H9 (cell line): ENCODE measurements at regions not wholly inside any gene's neighbourhood (a gene's known extent, or its start where the extent isn't known, plus 50 kb on each side); places are given as distances from the start of the nearest gene placed in this dataset.

Source experiments
- DNase-seq: peaks from one replicate; pipeline ENCODE4 v3.0.0-alpha.2; 2017
- H2AFZ ChIP-seq: one replicate; pipeline ENCODE4 v1.6.1; 2013; ENCODE audit warnings: mild to moderate bottlenecking, low read length, control low read depth, moderate library complexity
- H2AK5ac ChIP-seq: 2 replicates; pipeline ENCODE4 v1.6.1; 2013; ENCODE audit warnings: low read length, control low read depth, mixed read lengths; ENCODE audit not compliant: insufficient read length
- H2BK120ac ChIP-seq: one replicate; pipeline ENCODE4 v1.6.1; 2013; ENCODE audit warnings: low read depth, mild to moderate bottlenecking, low read length, control low read depth, inconsistent platforms; ENCODE audit not compliant: poor library complexity, severe bottlenecking
- H2BK12ac ChIP-seq: 2 replicates; pipeline ENCODE4 v1.6.1; 2013; ENCODE audit warnings: low read length, control low read depth, mixed read lengths, low read depth; ENCODE audit not compliant: insufficient read length
- H2BK15ac ChIP-seq: 2 replicates; pipeline ENCODE4 v1.6.1; 2013; ENCODE audit warnings: low read depth, low read length, control low read depth
- H2BK20ac ChIP-seq: one replicate; pipeline ENCODE4 v1.6.1; 2013; ENCODE audit warnings: low read depth, mild to moderate bottlenecking, low read length, control low read depth, inconsistent platforms; ENCODE audit not compliant: poor library complexity, severe bottlenecking
- H2BK5ac ChIP-seq: 2 replicates; pipeline ENCODE4 v1.6.1; 2013; ENCODE audit warnings: low read length, control low read depth, mixed read lengths; ENCODE audit not compliant: insufficient read length
- H3K14ac ChIP-seq: 2 replicates; pipeline ENCODE4 v1.6.1; 2013; ENCODE audit warnings: low read length, control low read depth; ENCODE audit not compliant: insufficient read depth
- H3K18ac ChIP-seq: 2 replicates; pipeline ENCODE4 v1.6.1; 2013; ENCODE audit warnings: low read depth, mild to moderate bottlenecking, mixed read lengths, low read length, control low read depth; ENCODE audit not compliant: insufficient read length
- H3K23ac ChIP-seq: 2 replicates; pipeline ENCODE4 v1.6.1; 2013; ENCODE audit warnings: low read length, control low read depth, mixed read lengths, low read depth; ENCODE audit not compliant: insufficient read length
- H3K23me2 ChIP-seq: 2 replicates; pipeline ENCODE4 v1.6.1; 2013; ENCODE audit warnings: low read depth, mild to moderate bottlenecking, mixed read lengths, low read length, control low read depth; ENCODE audit not compliant: insufficient read length, poor library complexity, severe bottlenecking
- H3K27ac ChIP-seq: 2 replicates; pipeline ENCODE4 v1.5.1; 2013; ENCODE audit warnings: low read length, control low read depth, mixed read lengths, low read depth; ENCODE audit not compliant: insufficient read length
- H3K27me3 ChIP-seq: 2 replicates; pipeline ENCODE4 v1.6.1; 2013; ENCODE audit warnings: low read length, control low read depth, inconsistent platforms; ENCODE audit not compliant: insufficient read depth
- H3K4ac ChIP-seq: 2 replicates; pipeline ENCODE4 v1.6.1; 2013; ENCODE audit warnings: low read depth, mild to moderate bottlenecking, control low read depth, inconsistent platforms, low read length, moderate library complexity
- H3K4me1 ChIP-seq: 2 replicates; pipeline ENCODE4 v1.6.1; 2013; ENCODE audit warnings: low read length, control low read depth, inconsistent platforms; ENCODE audit not compliant: insufficient read depth
- H3K4me2 ChIP-seq: 2 replicates; pipeline ENCODE4 v1.6.1; 2013; ENCODE audit warnings: low read length, control low read depth, mixed read lengths; ENCODE audit not compliant: insufficient read length, insufficient read depth
- H3K56ac ChIP-seq: 2 replicates; pipeline ENCODE4 v1.6.1; 2013; ENCODE audit warnings: low read depth, mild to moderate bottlenecking, mixed read lengths, low read length, control low read depth; ENCODE audit not compliant: insufficient read length
- H3K79me1 ChIP-seq: 2 replicates; pipeline ENCODE4 v1.6.1; 2013; ENCODE audit warnings: low read depth, mild to moderate bottlenecking, moderate library complexity, low read length, control low read depth, inconsistent platforms; ENCODE audit not compliant: insufficient read depth, poor library complexity, severe bottlenecking
- H3K79me2 ChIP-seq: 2 replicates; pipeline ENCODE4 v1.6.1; 2013; ENCODE audit warnings: low read length, control low read depth, inconsistent platforms; ENCODE audit not compliant: insufficient read depth
- H3K9ac ChIP-seq: 2 replicates; pipeline ENCODE4 v1.6.1; 2013; ENCODE audit warnings: low read length, control low read depth, mixed read lengths; ENCODE audit not compliant: insufficient read length; ENCODE audit errors: extremely low read depth
- H3K9me3 ChIP-seq: one replicate; pipeline ENCODE4 v1.6.1; 2013; ENCODE audit warnings: low read depth, low read length, inconsistent platforms; ENCODE audit not compliant: control insufficient read depth
- H3T11ph ChIP-seq: one replicate; pipeline ENCODE4 v1.6.1; 2013; ENCODE audit warnings: mild to moderate bottlenecking, low read length, control low read depth, inconsistent platforms
- H4K20me1 ChIP-seq: one replicate; pipeline ENCODE4 v1.6.1; 2013; ENCODE audit not compliant: control insufficient read depth, insufficient read length, insufficient read depth
- H4K5ac ChIP-seq: 2 replicates; pipeline ENCODE4 v1.6.1; 2013; ENCODE audit warnings: low read depth, mild to moderate bottlenecking, mixed read lengths, low read length, control low read depth; ENCODE audit not compliant: insufficient read length
- H4K8ac ChIP-seq: replicated peaks from 2 replicates; pipeline ENCODE4 v1.6.1; 2013; ENCODE audit warnings: low read length, control low read depth, mixed read lengths, low read depth; ENCODE audit not compliant: insufficient read length
- H4K91ac ChIP-seq: 2 replicates; pipeline ENCODE4 v1.6.1; 2013; ENCODE audit warnings: low read depth, mild to moderate bottlenecking, moderate library complexity, mixed read lengths, low read length, control low read depth; ENCODE audit not compliant: insufficient read length
- H3K27ac Mint-ChIP-seq, 3 experiments: 2 replicates in 2 of 3; 3 replicates in 1 of 3; pipeline ENCODE4 v1.8.0; 2020 to 2021; ENCODE audit warnings: mixed read lengths in 3 of 3, mild to moderate bottlenecking in 1 of 3, moderate library complexity in 1 of 3
- H3K27me3 Mint-ChIP-seq: 2 replicates; pipeline ENCODE4 v1.8.0; 2021; ENCODE audit warnings: low read depth, mild to moderate bottlenecking, moderate library complexity, mixed read lengths
- H3K36me3 Mint-ChIP-seq, 3 experiments: 2 replicates in 2 of 3; 3 replicates in 1 of 3; pipeline ENCODE4 v1.8.0; 2020 to 2021; ENCODE audit warnings: low read depth in 3 of 3, mixed read lengths in 3 of 3; ENCODE audit not compliant: insufficient read depth in 1 of 3
- H3K4me1 Mint-ChIP-seq, 2 experiments: 2 replicates each; pipeline ENCODE4 v1.8.0; 2020; ENCODE audit warnings: mixed read lengths in 2 of 2
- H3K4me3 Mint-ChIP-seq, 2 experiments: 2 replicates in 1 of 2; 3 replicates in 1 of 2; pipeline ENCODE4 v1.8.0; 2020 to 2021; ENCODE audit warnings: mild to moderate bottlenecking in 2 of 2, mixed read lengths in 2 of 2, moderate library complexity in 1 of 2
- H3K9me3 Mint-ChIP-seq, 2 experiments: 2 replicates in 1 of 2; 3 replicates in 1 of 2; pipeline ENCODE4 v1.8.0; 2020; ENCODE audit warnings: mild to moderate bottlenecking in 2 of 2, mixed read lengths in 2 of 2, moderate library complexity in 1 of 2
- WGBS: extraction: QIAGEN DNeasy Blood & Tissue Kit; methylation state at CpG from one replicate; pipeline ENCODE4 v1.1.7; 2013; ENCODE audit warnings: missing lambda C conversion rate, low lambda C conversion rate, mixed read lengths; ENCODE audit not compliant: insufficient read length; ENCODE audit errors: extremely low coverage; 5-methylcytosine and 5-hydroxymethylcytosine counted together
- TF ChIP-seq, protein P1 (sequence below): fragments of 200-600 bp; sonication (generic); conservative IDR thresholded peaks from 3 replicates; pipeline ENCODE4 v1.8.0; 2021; ENCODE audit warnings: antibody characterized with exemption, mild to moderate bottlenecking

DNA sequence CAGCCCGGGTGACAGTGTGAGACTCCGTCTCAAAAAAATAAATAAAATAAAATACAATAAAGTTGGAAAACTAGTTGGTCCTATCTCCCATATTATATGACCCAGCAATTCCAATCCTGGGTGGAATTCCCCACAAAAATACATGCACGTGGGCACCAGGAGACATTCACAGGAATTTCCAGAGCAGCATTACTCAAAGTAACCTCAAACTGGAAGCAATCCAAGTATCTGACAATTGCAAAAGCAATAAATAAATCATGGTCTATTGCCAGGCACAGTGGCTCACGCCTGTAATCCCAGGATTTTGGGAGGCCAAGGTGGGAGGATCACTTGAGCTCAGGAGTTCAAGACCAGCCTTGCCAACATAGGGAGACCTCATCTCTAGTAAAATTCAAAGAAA, 101.2 kb upstream of the MAP4K4 start:
- Histone ChIP-seq H4K20me1 (no peaks in the 10 kb centered on the region), H3K23me2 (no peaks in the 10 kb centered on the region), H2BK5ac (no peak overlapping the region), H2AFZ (no peak overlapping the region), H3K4me2 (no peak overlapping the region), H3K79me2 (no peaks in the 10 kb centered on the region), H3K18ac (no peak overlapping the region), H3K23ac (no peak overlapping the region), H2AK5ac (no peak overlapping the region), H3K4ac (no peak overlapping the region), H3K4me1 (no peaks in the 10 kb centered on the region), H2BK120ac (no peak overlapping the region), H2BK20ac (no peak overlapping the region), H3K14ac (no peak overlapping the region), H4K5ac (no peak overlapping the region), H3K56ac (no peak overlapping the region), H3T11ph (no peak overlapping the region), H2BK12ac (no peak overlapping the region), H4K8ac (no peak overlapping the region), H2BK15ac (no peak overlapping the region), H3K27ac (no peak overlapping the region), H3K79me1 (no peaks in the 10 kb centered on the region), H3K9me3 (no peaks in the 10 kb centered on the region), H4K91ac (no peak overlapping the region), H3K27me3 (no peaks in the 10 kb centered on the region), H3K9ac (no peak overlapping the region)
- H3K9me3 Mint-ChIP-seq, result peaks cover 0 to 4% of the 10 kb centered on the region in 2 experiments; a peak in 1 of 5 replicates
- H3K4me1 Mint-ChIP-seq, result peaks cover 4 to 5% of the 10 kb centered on the region in 2 experiments
- TF ChIP-seq, protein P1, sequence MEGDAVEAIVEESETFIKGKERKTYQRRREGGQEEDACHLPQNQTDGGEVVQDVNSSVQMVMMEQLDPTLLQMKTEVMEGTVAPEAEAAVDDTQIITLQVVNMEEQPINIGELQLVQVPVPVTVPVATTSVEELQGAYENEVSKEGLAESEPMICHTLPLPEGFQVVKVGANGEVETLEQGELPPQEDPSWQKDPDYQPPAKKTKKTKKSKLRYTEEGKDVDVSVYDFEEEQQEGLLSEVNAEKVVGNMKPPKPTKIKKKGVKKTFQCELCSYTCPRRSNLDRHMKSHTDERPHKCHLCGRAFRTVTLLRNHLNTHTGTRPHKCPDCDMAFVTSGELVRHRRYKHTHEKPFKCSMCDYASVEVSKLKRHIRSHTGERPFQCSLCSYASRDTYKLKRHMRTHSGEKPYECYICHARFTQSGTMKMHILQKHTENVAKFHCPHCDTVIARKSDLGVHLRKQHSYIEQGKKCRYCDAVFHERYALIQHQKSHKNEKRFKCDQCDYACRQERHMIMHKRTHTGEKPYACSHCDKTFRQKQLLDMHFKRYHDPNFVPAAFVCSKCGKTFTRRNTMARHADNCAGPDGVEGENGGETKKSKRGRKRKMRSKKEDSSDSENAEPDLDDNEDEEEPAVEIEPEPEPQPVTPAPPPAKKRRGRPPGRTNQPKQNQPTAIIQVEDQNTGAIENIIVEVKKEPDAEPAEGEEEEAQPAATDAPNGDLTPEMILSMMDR, result no peak
- no CpG with 5 or more reads among the region's 4 CpGs for WGBS
- no peak overlapping the region for H3K27ac Mint-ChIP-seq
- no peaks in the 10 kb centered on the region for H3K36me3 Mint-ChIP-seq
- peaks cover 3% of the 10 kb centered on the region; the same call in 1 of the 2 replicates for H3K27me3 Mint-ChIP-seq
- DNase-seq, result no peak
- H3K4me3 Mint-ChIP-seq, result no peak overlapping the region
